ENCODE measurements at regions not wholly inside any gene's neighbourhood (a gene's known extent, or its start where the extent isn't known, plus 50 kb on each side); places are given as distances from the start of the nearest gene placed in this dataset.
"Not testable (repeated sequence)": the region's sequence is repeated elsewhere in the genome, so short reads cannot be mapped to it uniquely, and the experiment has no call there.

GRCh38 chr17:26731005-26731921 lies 562.7 kb upstream of the WSB1 start:
- no peaks in the 10 kb centered on the region for H3K4me1 ChIP-seq (ENCODE audit: control insufficient read depth in 5 of 5, insufficient read depth in 5 of 5, low read length in 5 of 5)
- H3K27ac ChIP-seq (ENCODE audit: low read depth, low read length) = no peak overlapping the region
- H3K9me3 ChIP-seq (ENCODE audit: control insufficient read depth in 5 of 5, low read length in 5 of 5) = peaks cover 0 to 12% (median 0%) of the 10 kb centered on the region in 5 donors
- H3K9ac ChIP-seq (ENCODE audit: low read length in 5 of 5) = no peak overlapping the region
- no peaks in the 10 kb centered on the region for H3K36me3 ChIP-seq (ENCODE audit: control insufficient read depth in 5 of 5, insufficient read depth in 5 of 5, low read length in 5 of 5)
- H3K4me3 ChIP-seq (ENCODE audit: low read depth in 1 of 5, low read length in 5 of 5) = no peak overlapping the region
- peaks cover 0 to 4% (median 0%) of the 10 kb centered on the region in 5 donors for H3K27me3 ChIP-seq (ENCODE audit: control insufficient read depth in 5 of 5, insufficient read depth in 4 of 5, low read length in 5 of 5)

GRCh38 chr17:26731926-26732325 lies 562.0 kb upstream of the WSB1 start:
- not testable (repeated sequence) for H3K9ac ChIP-seq (ENCODE audit: low read length in 5 of 5); H3K4me3 ChIP-seq (ENCODE audit: low read depth in 1 of 5, low read length in 5 of 5); H3K36me3 ChIP-seq (ENCODE audit: control insufficient read depth in 5 of 5, insufficient read depth in 5 of 5, low read length in 5 of 5); H3K27me3 ChIP-seq (ENCODE audit: control insufficient read depth in 5 of 5, insufficient read depth in 4 of 5, low read length in 5 of 5); H3K27ac ChIP-seq (ENCODE audit: low read depth, low read length); H3K4me1 ChIP-seq (ENCODE audit: control insufficient read depth in 5 of 5, insufficient read depth in 5 of 5, low read length in 5 of 5)
- H3K9me3 ChIP-seq (ENCODE audit: control insufficient read depth in 5 of 5, low read length in 5 of 5) = peaks cover 0 to 12% (median 0%) of the 10 kb centered on the region in 5 donors

- not testable (repeated sequence) for H3K9ac ChIP-seq (ENCODE audit: low read length in 5 of 5); H3K27me3 ChIP-seq (ENCODE audit: control insufficient read depth in 5 of 5, insufficient read depth in 4 of 5, low read length in 5 of 5); H3K36me3 ChIP-seq (ENCODE audit: control insufficient read depth in 5 of 5, insufficient read depth in 5 of 5, low read length in 5 of 5); H3K4me3 ChIP-seq (ENCODE audit: low read depth in 1 of 5, low read length in 5 of 5); H3K4me1 ChIP-seq (ENCODE audit: control insufficient read depth in 5 of 5, insufficient read depth in 5 of 5, low read length in 5 of 5); H3K27ac ChIP-seq (ENCODE audit: low read depth, low read length)
- peaks cover 0 to 12% (median 0%) of the 10 kb centered on the region in 5 donors for H3K9me3 ChIP-seq (ENCODE audit: control insufficient read depth in 5 of 5, low read length in 5 of 5)
Measured at GRCh38 chr17:26734775-26735174, 559.1 kb upstream of the WSB1 start.

- not testable (repeated sequence) for H3K4me3 ChIP-seq (ENCODE audit: low read depth in 1 of 5, low read length in 5 of 5); H3K9me3 ChIP-seq (ENCODE audit: control insufficient read depth in 5 of 5, low read length in 5 of 5); H3K9ac ChIP-seq (ENCODE audit: low read length in 5 of 5)
Measured at GRCh38 chr17:26735977-26736376, 557.9 kb upstream of the WSB1 start.

GRCh38 chr17:26765860-26766709 lies 527.8 kb upstream of the WSB1 start:
- H3K9me3 ChIP-seq (ENCODE audit: control insufficient read depth in 5 of 5, low read length in 5 of 5) = no peaks in the 10 kb centered on the region
- no peaks in the 10 kb centered on the region for H3K36me3 ChIP-seq (ENCODE audit: control insufficient read depth in 5 of 5, insufficient read depth in 5 of 5, low read length in 5 of 5)
- no peaks in the 10 kb centered on the region for H3K27me3 ChIP-seq (ENCODE audit: control insufficient read depth in 5 of 5, insufficient read depth in 4 of 5, low read length in 5 of 5)
- no peak overlapping the region for H3K27ac ChIP-seq (ENCODE audit: low read depth, low read length)
- H3K4me3 ChIP-seq (ENCODE audit: low read depth in 1 of 5, low read length in 5 of 5) = no peak overlapping the region
- H3K9ac ChIP-seq (ENCODE audit: low read length in 5 of 5) = no peak overlapping the region
- H3K4me1 ChIP-seq (ENCODE audit: control insufficient read depth in 5 of 5, insufficient read depth in 5 of 5, low read length in 5 of 5) = no peaks in the 10 kb centered on the region

More at GRCh38 chr17:26735977-26736376, 557.9 kb upstream of the WSB1 start:
- H3K4me1 ChIP-seq (ENCODE audit: control insufficient read depth in 5 of 5, insufficient read depth in 5 of 5, low read length in 5 of 5); H3K36me3 ChIP-seq (ENCODE audit: control insufficient read depth in 5 of 5, insufficient read depth in 5 of 5, low read length in 5 of 5); H3K27ac ChIP-seq (ENCODE audit: low read depth, low read length); H3K27me3 ChIP-seq (ENCODE audit: control insufficient read depth in 5 of 5, insufficient read depth in 4 of 5, low read length in 5 of 5): not testable (repeated sequence)

- no peaks in the 10 kb centered on the region for H3K4me1 ChIP-seq (ENCODE audit: control insufficient read depth in 5 of 5, insufficient read depth in 5 of 5, low read length in 5 of 5)
- H3K9ac ChIP-seq (ENCODE audit: low read length in 5 of 5) = no peak overlapping the region
- no peak overlapping the region for H3K27ac ChIP-seq (ENCODE audit: low read depth, low read length)
- no peak overlapping the region for H3K4me3 ChIP-seq (ENCODE audit: low read depth in 1 of 5, low read length in 5 of 5)
- H3K9me3 ChIP-seq (ENCODE audit: control insufficient read depth in 5 of 5, low read length in 5 of 5) = no peaks in the 10 kb centered on the region
- no peaks in the 10 kb centered on the region for H3K36me3 ChIP-seq (ENCODE audit: control insufficient read depth in 5 of 5, insufficient read depth in 5 of 5, low read length in 5 of 5)
- no peaks in the 10 kb centered on the region for H3K27me3 ChIP-seq (ENCODE audit: control insufficient read depth in 5 of 5, insufficient read depth in 4 of 5, low read length in 5 of 5)
Measured at GRCh38 chr17:26766743-26767142, 527.2 kb upstream of the WSB1 start.

- no peaks in the 10 kb centered on the region for H3K4me1 ChIP-seq (ENCODE audit: control insufficient read depth in 5 of 5, insufficient read depth in 5 of 5, low read length in 5 of 5)
- H3K27ac ChIP-seq (ENCODE audit: low read depth, low read length) = no peak overlapping the region
- H3K4me3 ChIP-seq (ENCODE audit: low read depth in 1 of 5, low read length in 5 of 5) = no peak overlapping the region
- no peaks in the 10 kb centered on the region for H3K27me3 ChIP-seq (ENCODE audit: control insufficient read depth in 5 of 5, insufficient read depth in 4 of 5, low read length in 5 of 5)
- no peaks in the 10 kb centered on the region for H3K36me3 ChIP-seq (ENCODE audit: control insufficient read depth in 5 of 5, insufficient read depth in 5 of 5, low read length in 5 of 5)
- H3K9me3 ChIP-seq (ENCODE audit: control insufficient read depth in 5 of 5, low read length in 5 of 5) = peaks cover 0 to 16% (median 0%) of the 10 kb centered on the region in 5 donors
- no peak overlapping the region for H3K9ac ChIP-seq (ENCODE audit: low read length in 5 of 5)
Measured at GRCh38 chr17:26773189-26774188, 520.4 kb upstream of the WSB1 start.

- Histone ChIP-seq H3K4me1 (ENCODE audit: control insufficient read depth in 5 of 5, insufficient read depth in 5 of 5, low read length in 5 of 5) (no peaks in the 10 kb centered on the region), H3K9me3 (ENCODE audit: control insufficient read depth in 5 of 5, low read length in 5 of 5) (peaks cover 0 to 16% (median 0%) of the 10 kb centered on the region in 5 donors), H3K27ac (ENCODE audit: low read depth, low read length) (no peak overlapping the region), H3K27me3 (ENCODE audit: control insufficient read depth in 5 of 5, insufficient read depth in 4 of 5, low read length in 5 of 5) (no peaks in the 10 kb centered on the region), H3K4me3 (ENCODE audit: low read depth in 1 of 5, low read length in 5 of 5) (no peak overlapping the region), H3K9ac (ENCODE audit: low read length in 5 of 5) (no peak overlapping the region), H3K36me3 (ENCODE audit: control insufficient read depth in 5 of 5, insufficient read depth in 5 of 5, low read length in 5 of 5) (no peaks in the 10 kb centered on the region)
Measured at GRCh38 chr17:26774291-26775218, 519.4 kb upstream of the WSB1 start.
